ENCODE measurements at regions not wholly inside any gene's neighbourhood (a gene's known extent, or its start where the extent isn't known, plus 50 kb on each side); places are given as distances from the start of the nearest gene placed in this dataset.

DNA sequence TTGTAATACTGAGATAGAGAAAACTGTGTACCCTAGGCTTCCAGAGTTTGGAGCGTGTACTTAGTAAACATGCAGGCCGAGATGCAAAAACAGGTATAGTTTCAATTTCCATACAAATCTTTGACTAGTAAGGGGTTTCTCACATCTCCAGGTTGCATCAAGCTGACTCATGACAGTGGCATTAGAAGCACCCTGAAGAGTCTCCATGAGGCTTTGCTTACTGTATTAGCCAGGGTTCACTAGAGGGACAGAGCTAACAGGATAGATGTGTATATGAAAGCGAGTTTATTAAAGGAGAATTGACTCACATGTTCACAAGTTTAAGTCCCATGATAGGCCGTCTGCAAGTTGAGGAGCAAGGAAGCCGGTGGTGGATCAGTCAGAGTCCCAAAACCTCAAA is 275.3 kb upstream of the CDH6 start:
- Histone ChIP-seq H3K4me1 (no peaks in the 10 kb centered on the region), H3K36me3 (no peaks in the 10 kb centered on the region), H3K27ac (no peak overlapping the region), H3K9me3 (no peaks in the 10 kb centered on the region), H3K4me3 (no peak overlapping the region), H3K27me3 (no peaks in the 10 kb centered on the region)
- intact Hi-C loops (cut with DNase I; ENCODE audit: low total_unique reads) (no loop called here), in situ Hi-C loops (cut with MboI; ENCODE audit: low pct_ligation_motif_present in 1 of 4, low pct_unique_long_range_greater_than_20kb in 1 of 4, low sequenced_read_pairs in 3 of 4) (no loop called here)
- TF ChIP-seq EP300 (IDR thresholded peaks at IDR 0.05; ENCODE audit: low read depth), result no peak
- TF ChIP-seq POLR2A (IDR thresholded peaks at IDR 0.05), result no peak
- no peak for TF ChIP-seq POLR2AphosphoS5 (IDR thresholded peaks at IDR 0.05)
- TF ChIP-seq, protein P1, sequence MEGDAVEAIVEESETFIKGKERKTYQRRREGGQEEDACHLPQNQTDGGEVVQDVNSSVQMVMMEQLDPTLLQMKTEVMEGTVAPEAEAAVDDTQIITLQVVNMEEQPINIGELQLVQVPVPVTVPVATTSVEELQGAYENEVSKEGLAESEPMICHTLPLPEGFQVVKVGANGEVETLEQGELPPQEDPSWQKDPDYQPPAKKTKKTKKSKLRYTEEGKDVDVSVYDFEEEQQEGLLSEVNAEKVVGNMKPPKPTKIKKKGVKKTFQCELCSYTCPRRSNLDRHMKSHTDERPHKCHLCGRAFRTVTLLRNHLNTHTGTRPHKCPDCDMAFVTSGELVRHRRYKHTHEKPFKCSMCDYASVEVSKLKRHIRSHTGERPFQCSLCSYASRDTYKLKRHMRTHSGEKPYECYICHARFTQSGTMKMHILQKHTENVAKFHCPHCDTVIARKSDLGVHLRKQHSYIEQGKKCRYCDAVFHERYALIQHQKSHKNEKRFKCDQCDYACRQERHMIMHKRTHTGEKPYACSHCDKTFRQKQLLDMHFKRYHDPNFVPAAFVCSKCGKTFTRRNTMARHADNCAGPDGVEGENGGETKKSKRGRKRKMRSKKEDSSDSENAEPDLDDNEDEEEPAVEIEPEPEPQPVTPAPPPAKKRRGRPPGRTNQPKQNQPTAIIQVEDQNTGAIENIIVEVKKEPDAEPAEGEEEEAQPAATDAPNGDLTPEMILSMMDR (IDR thresholded peaks at IDR 0.05), result no peak
- WGBS, 2 donors (ENCODE audit: low coverage in 1 of 2), result 82 to 84% methylated on average over 4 to 5 of the region's 5 CpGs
- DNase-seq, result no peak

GRCh38 chr5:30908356-30908755 is 285.1 kb upstream of the CDH6 start:
- intact Hi-C loops (cut with DNase I; ENCODE audit: low total_unique reads) (no loop called here), in situ Hi-C loops (cut with MboI; ENCODE audit: low pct_ligation_motif_present in 1 of 4, low pct_unique_long_range_greater_than_20kb in 1 of 4, low sequenced_read_pairs in 3 of 4) (no loop called here)
- peaks cover 0 to 3% of the 10 kb centered on the region in 2 donors for H3K9me3 ChIP-seq
- 85% methylated on average over 3 of the region's 3 CpGs; no CpG with 5 or more reads in 1 of the 2 donors for WGBS, 2 donors (ENCODE audit: low coverage in 1 of 2)
- no peak for DNase-seq
- TF ChIP-seq, protein P1 (IDR thresholded peaks at IDR 0.05), result no peak
- TF ChIP-seq POLR2AphosphoS5 (IDR thresholded peaks at IDR 0.05) (no peak), EP300 (IDR thresholded peaks at IDR 0.05; ENCODE audit: low read depth) (no peak), POLR2A (IDR thresholded peaks at IDR 0.05) (no peak)
- no peak overlapping the region for H3K27ac ChIP-seq
- no peaks in the 10 kb centered on the region for H3K27me3 ChIP-seq
- H3K36me3 ChIP-seq, result no peaks in the 10 kb centered on the region
- H3K4me3 ChIP-seq, result no peak overlapping the region
- H3K4me1 ChIP-seq, result no peaks in the 10 kb centered on the region

DNA sequence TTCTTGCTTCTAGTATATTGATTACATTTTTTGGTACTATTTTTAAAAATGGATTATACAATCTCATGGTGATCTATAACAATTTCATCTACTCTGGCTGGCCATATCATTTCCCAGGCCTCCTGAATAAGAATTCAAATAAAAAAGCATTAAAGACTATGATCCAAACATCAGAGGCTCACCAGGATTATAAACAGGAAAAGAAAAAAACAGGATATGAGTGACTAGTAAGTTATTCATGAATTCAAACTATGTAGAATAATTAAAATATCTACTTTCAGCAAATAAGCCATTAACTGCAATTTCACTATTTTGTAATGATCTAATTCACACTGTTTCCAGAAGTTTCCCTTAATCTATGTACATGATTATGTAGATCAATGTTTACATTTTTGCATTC is 293.1 kb upstream of the CDH6 start:
- Histone ChIP-seq H3K4me1 (no peaks in the 10 kb centered on the region), H3K9me3 (no peaks in the 10 kb centered on the region), H3K27me3 (no peaks in the 10 kb centered on the region), H3K27ac (no peak overlapping the region), H3K4me3 (no peak overlapping the region), H3K36me3 (no peaks in the 10 kb centered on the region)
- intact Hi-C loops (cut with DNase I; ENCODE audit: low total_unique reads), result no loop called here
- TF ChIP-seq EP300 (IDR thresholded peaks at IDR 0.05; ENCODE audit: low read depth) (no peak), POLR2A (IDR thresholded peaks at IDR 0.05) (no peak), POLR2AphosphoS5 (IDR thresholded peaks at IDR 0.05) (no peak)
- TF ChIP-seq, protein P1 (IDR thresholded peaks at IDR 0.05), result no peak
- DNase-seq, result no peak
- in situ Hi-C loops (cut with MboI; ENCODE audit: low pct_ligation_motif_present in 1 of 4, low pct_unique_long_range_greater_than_20kb in 1 of 4, low sequenced_read_pairs in 3 of 4), result no loop called here

DNA sequence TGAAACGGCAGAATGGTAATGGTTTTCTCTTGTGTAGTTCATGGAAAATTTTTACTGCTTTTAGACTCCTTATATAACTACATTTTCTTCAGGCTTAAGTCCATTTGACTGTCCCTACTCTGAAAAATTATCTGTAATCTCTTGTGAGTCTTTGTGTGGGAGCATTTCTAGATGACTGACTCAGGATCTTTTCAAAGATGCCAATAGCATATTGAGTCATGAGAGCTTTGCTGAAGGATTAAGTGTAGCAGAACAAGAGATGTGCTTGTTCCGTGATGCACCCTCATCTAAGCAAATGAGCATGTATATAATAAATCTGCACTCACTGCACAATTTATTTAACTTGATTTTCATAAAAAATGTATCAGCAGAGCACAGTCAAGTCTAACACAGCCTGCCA is 298.7 kb upstream of the CDH6 start:
- H3K9me3 ChIP-seq, result no peaks in the 10 kb centered on the region
- no peaks in the 10 kb centered on the region for H3K4me1 ChIP-seq
- intact Hi-C loops (cut with DNase I; ENCODE audit: low total_unique reads), result no loop called here
- H3K27me3 ChIP-seq, result no peaks in the 10 kb centered on the region
- TF ChIP-seq POLR2AphosphoS5 (IDR thresholded peaks at IDR 0.05) (no peak), POLR2A (IDR thresholded peaks at IDR 0.05) (no peak), EP300 (IDR thresholded peaks at IDR 0.05; ENCODE audit: low read depth) (no peak)
- TF ChIP-seq, protein P1 (IDR thresholded peaks at IDR 0.05), result no peak
- no peak for DNase-seq
- H3K36me3 ChIP-seq, result no peaks in the 10 kb centered on the region
- H3K4me3 ChIP-seq, result no peak overlapping the region
- in situ Hi-C loops (cut with MboI; ENCODE audit: low pct_ligation_motif_present in 1 of 4, low pct_unique_long_range_greater_than_20kb in 1 of 4, low sequenced_read_pairs in 3 of 4), result no loop called here
- WGBS, 2 donors (ENCODE audit: low coverage in 1 of 2), result 72 to 76% methylated on average over 2 of the region's 2 CpGs
- no peak overlapping the region for H3K27ac ChIP-seq
